HepG2 (cell line): ENCODE measurements at regions not wholly inside any gene's neighbourhood (a gene's known extent, or its start where the extent isn't known, plus 50 kb on each side); places are given as distances from the start of the nearest gene placed in this dataset.

Experiments
- ATAC-seq: fragments of 200-7000 bp; cut with Tn5 transposase; 3 replicates; pipeline ENCODE4 v1.9.1; 2020; ENCODE audit warnings: mild to moderate bottlenecking, moderate library complexity
- BruUV-seq: library from RNA; stranded (reverse); fragments of 400-500 nt; replicated peaks from 2 replicates; lab custom pipeline; 2021; lab: Mats Ljungman, UMichigan
- CTCF ChIA-PET: fragments of 300-600 bp; formaldehyde crosslinking; extraction: SDS; loops from one replicate; lab custom pipeline; 2021; ENCODE audit warnings: low total read pairs, inconsistent platforms, low intra/inter-chr PET ratio; lab: Yijun Ruan, JAX
- POLR2A ChIA-PET: fragments of 350-600 bp; sonication (Branson Sonifier 250); formaldehyde crosslinking; loops from one replicate; lab custom pipeline; 2020; ENCODE audit warnings: antibody characterized with exemption, inconsistent platforms; lab: Yijun Ruan, JAX
- DNase-seq: peaks from one replicate; pipeline ENCODE4 v3.0.0-alpha.2; 2015; ENCODE audit warnings: low spot score
- FAIRE-seq: peaks from 3 replicates; lab custom pipeline; 2011; peaks lifted over from hg19 to GRCh38; lab: Jason Lieb, UNC
- H2AFZ ChIP-seq: one replicate; pipeline ENCODE4 v1.6.1; 2011; ENCODE audit warnings: low read length, inconsistent platforms
- H3K27ac ChIP-seq: fragments of 300-600 bp; 3 replicates; pipeline ENCODE4 v1.8.0; 2011; ENCODE audit warnings: mixed run types, mild to moderate bottlenecking, mixed read lengths, low read length, inconsistent platforms; ENCODE audit not compliant: insufficient read depth; ENCODE audit errors: extremely low read length
- H3K27me3 ChIP-seq, 2 experiments: fragments of 200-600 bp in 1 of 2; 2 replicates in 1 of 2; 3 replicates in 1 of 2; pipeline versions ENCODE4 v1.6.0 to v1.8.0; 2011; ENCODE audit warnings: low read length in 2 of 2, mild to moderate bottlenecking in 2 of 2, moderate library complexity in 2 of 2, inconsistent platforms in 1 of 2; ENCODE audit not compliant: insufficient read depth in 2 of 2, control insufficient read depth in 1 of 2
- H3K36me3 ChIP-seq, 2 experiments: fragments of 200-600 bp in 1 of 2; replicated peaks in 1 of 2; 2 replicates in 1 of 2; 3 replicates in 1 of 2; pipeline versions ENCODE4 v1.5.1 to v1.8.0; 2011; ENCODE audit warnings: low read length in 2 of 2, inconsistent platforms in 1 of 2; ENCODE audit not compliant: insufficient read depth in 2 of 2, control insufficient read depth in 1 of 2
- H3K4me1 ChIP-seq: 2 replicates; pipeline ENCODE4 v1.5.1; 2012; ENCODE audit warnings: low read length, inconsistent platforms; ENCODE audit not compliant: insufficient read depth
- H3K4me2 ChIP-seq: 2 replicates; pipeline ENCODE4 v1.6.0; 2011; ENCODE audit warnings: low read depth, low read length, inconsistent platforms
- H3K4me3 ChIP-seq, 3 experiments: fragments of 200-600 bp in 1 of 3; sonication (generic), shearing (Covaris generic) in 1 of 3; replicated peaks in 1 of 3; 2 replicates each; pipeline ENCODE4 v1.5.1; 2011 to 2016; ENCODE audit warnings: low read length in 3 of 3, inconsistent platforms in 2 of 3, low read depth in 2 of 3, mild to moderate bottlenecking in 2 of 3, control low read depth in 1 of 3, mixed read lengths in 1 of 3; ENCODE audit not compliant: insufficient read depth in 1 of 3
- H3K79me2 ChIP-seq: one replicate; pipeline ENCODE4 v1.6.1; 2011; ENCODE audit warnings: low read length, inconsistent platforms; ENCODE audit not compliant: insufficient read depth
- H3K9ac ChIP-seq: 2 replicates; pipeline ENCODE4 v1.6.0; 2011; ENCODE audit warnings: mild to moderate bottlenecking, low read depth, low read length, inconsistent platforms; ENCODE audit not compliant: insufficient read depth
- H3K9me3 ChIP-seq: 2 replicates; pipeline ENCODE4 v1.5.1; 2012; ENCODE audit warnings: mild to moderate bottlenecking, low read length
- H4K20me1 ChIP-seq: 2 replicates; pipeline ENCODE4 v1.6.0; 2011; ENCODE audit warnings: inconsistent platforms, mild to moderate bottlenecking, low read length, moderate library complexity; ENCODE audit not compliant: insufficient read depth
- FOSL1 ChIP-seq: sonication (generic); formaldehyde crosslinking; IDR thresholded peaks from 2 replicates; pipeline ENCODE4 v1.9.0; 2021; ENCODE audit warnings: missing genetic modification reagents, borderline replicate concordance
- KAT2B ChIP-seq: fragments of 150-350 bp; IDR thresholded peaks from 2 replicates; pipeline ENCODE4 v1.6.1; 2014; ENCODE audit warnings: low read depth, low read length, borderline replicate concordance
- KLF16 ChIP-seq, 2 experiments: sonication (generic) in 1 of 2; formaldehyde crosslinking in 1 of 2; IDR thresholded peaks; 2 replicates each; pipeline versions ENCODE4 v1.6.1 to v1.8.0; 2016 to 2023; ENCODE audit warnings: missing genetic modification reagents in 2 of 2, missing compliant biosample characterization in 1 of 2
- MZF1 ChIP-seq: sonication (generic); formaldehyde crosslinking; IDR thresholded peaks from 2 replicates; pipeline ENCODE4 v1.8.1; 2023; ENCODE audit warnings: mild to moderate bottlenecking, missing genetic modification reagents, borderline replicate concordance
- NRL ChIP-seq: sonication (generic); formaldehyde crosslinking; IDR thresholded peaks from 2 replicates; pipeline ENCODE4 v1.5.0; 2020; ENCODE audit warnings: missing genetic modification reagents, mild to moderate bottlenecking, moderate library complexity, borderline replicate concordance
- SNRNP70 ChIP-seq: fragments of 200-400 bp; formaldehyde crosslinking; IDR thresholded peaks from 2 replicates; pipeline ENCODE4 v1.6.1; 2017; ENCODE audit warnings: mild to moderate bottlenecking, low read depth, low read length, moderate library complexity
- SRSF4 ChIP-seq: fragments of 200-400 bp; formaldehyde crosslinking; IDR thresholded peaks from one replicate; pipeline ENCODE4 v1.6.1; 2018; ENCODE audit warnings: mild to moderate bottlenecking, low read depth, low read length, moderate library complexity; ENCODE audit not compliant: poor library complexity, severe bottlenecking
- ZBTB8A ChIP-seq: sonication (generic); formaldehyde crosslinking; IDR thresholded peaks from 2 replicates; pipeline ENCODE4 v1.4.0; 2020; ENCODE audit warnings: mild to moderate bottlenecking, low read depth, missing genetic modification reagents, borderline replicate concordance
- ZNF572 ChIP-seq: sonication (generic); formaldehyde crosslinking; IDR thresholded peaks from 2 replicates; pipeline ENCODE4 v1.5.1; 2020; ENCODE audit warnings: mild to moderate bottlenecking, missing genetic modification reagents
- ZNF672 ChIP-seq: sonication (generic); formaldehyde crosslinking; IDR thresholded peaks from 2 replicates; pipeline ENCODE4 v1.8.1; 2022; ENCODE audit warnings: missing genetic modification reagents
- WGBS: methylation state at CpG from one replicate; pipeline ENCODE4 v1.1.6; 2017; ENCODE audit warnings: low lambda C conversion rate; 5-methylcytosine and 5-hydroxymethylcytosine counted together
- in situ Hi-C: cut with HindIII; loops from 2 replicates; pipeline ENCODE4 v1.10.0; 2017; ENCODE audit warnings: low pct_unique_long_range_greater_than_20kb; ENCODE audit not compliant: extremely low pct_ligation_motif_present
- intact Hi-C: fragments of 100-400 bp; cut with micrococcal nuclease; formaldehyde crosslinking; loops from one replicate; pipeline ENCODE4 v1.10.0; 2022; ENCODE audit not compliant: unreplicated experiment
- TF ChIP-seq, protein P1 (sequence below): sonication (generic); formaldehyde crosslinking; IDR thresholded peaks from 2 replicates; pipeline ENCODE4 v1.4.0; 2020; ENCODE audit warnings: missing genetic modification reagents
- TF ChIP-seq, protein P2 (sequence below): sonication (generic); formaldehyde crosslinking; IDR thresholded peaks from 2 replicates; pipeline ENCODE4 v1.4.0; 2020; ENCODE audit warnings: missing genetic modification reagents, borderline replicate concordance

DNA sequence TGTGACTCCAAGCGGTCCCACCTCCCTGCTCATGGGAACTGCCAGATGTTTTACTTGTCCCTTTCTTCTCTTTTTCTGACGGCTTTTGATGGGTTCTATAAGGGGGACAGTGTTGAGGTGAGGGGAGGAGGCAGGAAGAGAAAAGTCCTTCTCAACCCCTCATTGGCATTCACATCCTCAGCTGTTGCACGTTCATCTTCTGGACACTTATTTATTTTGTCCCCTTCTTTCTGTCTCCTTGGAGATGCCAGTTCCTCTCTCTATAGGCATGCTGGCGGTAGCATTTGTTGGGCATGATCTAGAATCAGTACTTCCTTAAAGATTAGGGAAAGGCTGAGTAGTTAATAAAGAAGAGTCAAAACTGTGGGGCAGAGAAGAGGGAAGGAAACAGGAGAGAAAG, 99.0 kb upstream of the KLHL14 start:
- TF ChIP-seq MZF1 (CRISPR knock-in tag), result no peak
- no peak for TF ChIP-seq ZNF672 (CRISPR knock-in tag)
- no peak for TF ChIP-seq ZBTB8A
- no peak for TF ChIP-seq KLF16 (CRISPR knock-in tag; IDR thresholded peaks at IDR 0.05)
- TF ChIP-seq NRL (CRISPR knock-in tag), result no peak
- TF ChIP-seq, protein P1, sequence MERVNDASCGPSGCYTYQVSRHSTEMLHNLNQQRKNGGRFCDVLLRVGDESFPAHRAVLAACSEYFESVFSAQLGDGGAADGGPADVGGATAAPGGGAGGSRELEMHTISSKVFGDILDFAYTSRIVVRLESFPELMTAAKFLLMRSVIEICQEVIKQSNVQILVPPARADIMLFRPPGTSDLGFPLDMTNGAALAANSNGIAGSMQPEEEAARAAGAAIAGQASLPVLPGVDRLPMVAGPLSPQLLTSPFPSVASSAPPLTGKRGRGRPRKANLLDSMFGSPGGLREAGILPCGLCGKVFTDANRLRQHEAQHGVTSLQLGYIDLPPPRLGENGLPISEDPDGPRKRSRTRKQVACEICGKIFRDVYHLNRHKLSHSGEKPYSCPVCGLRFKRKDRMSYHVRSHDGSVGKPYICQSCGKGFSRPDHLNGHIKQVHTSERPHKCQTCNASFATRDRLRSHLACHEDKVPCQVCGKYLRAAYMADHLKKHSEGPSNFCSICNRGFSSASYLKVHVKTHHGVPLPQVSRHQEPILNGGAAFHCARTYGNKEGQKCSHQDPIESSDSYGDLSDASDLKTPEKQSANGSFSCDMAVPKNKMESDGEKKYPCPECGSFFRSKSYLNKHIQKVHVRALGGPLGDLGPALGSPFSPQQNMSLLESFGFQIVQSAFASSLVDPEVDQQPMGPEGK (CRISPR knock-in tag), result no peak
- TF ChIP-seq SNRNP70, result no peak
- TF ChIP-seq, protein P2, sequence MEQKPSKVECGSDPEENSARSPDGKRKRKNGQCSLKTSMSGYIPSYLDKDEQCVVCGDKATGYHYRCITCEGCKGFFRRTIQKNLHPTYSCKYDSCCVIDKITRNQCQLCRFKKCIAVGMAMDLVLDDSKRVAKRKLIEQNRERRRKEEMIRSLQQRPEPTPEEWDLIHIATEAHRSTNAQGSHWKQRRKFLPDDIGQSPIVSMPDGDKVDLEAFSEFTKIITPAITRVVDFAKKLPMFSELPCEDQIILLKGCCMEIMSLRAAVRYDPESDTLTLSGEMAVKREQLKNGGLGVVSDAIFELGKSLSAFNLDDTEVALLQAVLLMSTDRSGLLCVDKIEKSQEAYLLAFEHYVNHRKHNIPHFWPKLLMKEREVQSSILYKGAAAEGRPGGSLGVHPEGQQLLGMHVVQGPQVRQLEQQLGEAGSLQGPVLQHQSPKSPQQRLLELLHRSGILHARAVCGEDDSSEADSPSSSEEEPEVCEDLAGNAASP (CRISPR knock-in tag), result no peak
- TF ChIP-seq KAT2B, result no peak
- no peak for TF ChIP-seq FOSL1 (CRISPR knock-in tag)
- no peak for TF ChIP-seq SRSF4
- TF ChIP-seq ZNF572 (CRISPR knock-in tag), result no peak
- H3K27me3 ChIP-seq, result peaks cover 0 to 22% of the 10 kb centered on the region in 2 experiments; a peak in 1 of 5 replicates
- no peaks in the 10 kb centered on the region for H3K79me2 ChIP-seq
- H3K36me3 ChIP-seq, result no peaks in the 10 kb centered on the region
- WGBS, result 53% methylated on average over 4 of the region's 4 CpGs
- no peaks in the 10 kb centered on the region for H3K9me3 ChIP-seq
- no peak overlapping the region for H3K9ac ChIP-seq
- FAIRE-seq (no peak), DNase-seq (no peak), ATAC-seq (no peak)
- H3K27ac ChIP-seq, result no peak overlapping the region
- H3K4me2 ChIP-seq, result no peak overlapping the region
- H2AFZ ChIP-seq, result no peak overlapping the region
- ChIA-PET CTCF (no interaction called here), POLR2A (no interaction called here)
- H4K20me1 ChIP-seq, result no peaks in the 10 kb centered on the region
- no peaks in the 10 kb centered on the region for H3K4me1 ChIP-seq
- no TSS peak for BruUV-seq
- intact Hi-C loops, result no loop called here
- in situ Hi-C loops, result no loop called here
- H3K4me3 ChIP-seq, result no peak overlapping the region
